HG02763 (cell line): ENCODE measurements at regions not wholly inside any gene's neighbourhood (a gene's known extent, or its start where the extent isn't known, plus 50 kb on each side); places are given as distances from the start of the nearest gene placed in this dataset.
A peak's percentile ranks its signal among the peaks of the same experiment; 100 is the strongest.
"Not testable (repeated sequence)": the region's sequence is repeated elsewhere in the genome, so short reads cannot be mapped to it uniquely, and the experiment has no call there.

Experiments used
- ATAC-seq: cut with Tn5 transposase; IDR thresholded peaks from one replicate; pipeline ENCODE4 v1.9.1; 2021; ENCODE audit warnings: mild to moderate bottlenecking, moderate library complexity; ENCODE audit not compliant: unreplicated experiment

DNA sequence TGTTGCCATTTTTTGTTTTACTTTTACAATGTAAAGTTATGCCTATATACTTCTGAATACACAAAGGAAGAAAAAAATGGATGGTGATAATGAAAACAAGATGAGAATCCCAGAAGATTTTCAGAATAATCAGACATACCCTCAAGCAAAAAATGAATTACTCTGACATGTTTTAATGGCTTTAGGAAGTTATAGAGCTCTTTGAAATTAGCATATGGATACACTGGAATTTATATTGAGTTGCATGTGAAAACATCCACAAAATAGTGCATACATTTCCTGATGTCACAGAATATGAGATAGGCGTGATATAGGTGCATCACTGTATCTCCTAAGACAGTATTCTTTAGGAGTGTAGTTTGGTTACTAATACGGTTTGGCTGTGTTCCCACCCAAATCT lies 351.3 kb downstream of the SLC7A11 start:
- no peak for ATAC-seq

DNA sequence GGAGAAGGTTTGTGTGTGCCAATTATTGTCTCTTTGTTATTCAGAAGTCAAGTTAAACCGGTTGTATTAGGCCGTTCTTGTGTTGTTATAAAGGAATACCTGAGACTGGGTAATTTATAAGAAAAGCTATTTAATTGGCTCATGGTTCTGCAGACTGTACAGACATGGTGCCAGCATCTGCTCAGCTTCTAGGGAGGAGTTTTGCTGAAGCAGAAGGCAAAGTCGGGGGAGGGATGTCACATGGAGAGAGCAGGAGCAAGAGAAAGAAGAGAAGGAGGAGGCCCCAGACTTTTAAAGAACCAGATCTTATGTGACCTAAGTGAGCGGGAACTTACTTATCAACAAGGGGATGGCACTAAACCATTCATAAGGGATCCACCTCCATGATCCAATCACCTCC lies 349.3 kb upstream of the PCDH18 start:
- no peak for ATAC-seq

DNA sequence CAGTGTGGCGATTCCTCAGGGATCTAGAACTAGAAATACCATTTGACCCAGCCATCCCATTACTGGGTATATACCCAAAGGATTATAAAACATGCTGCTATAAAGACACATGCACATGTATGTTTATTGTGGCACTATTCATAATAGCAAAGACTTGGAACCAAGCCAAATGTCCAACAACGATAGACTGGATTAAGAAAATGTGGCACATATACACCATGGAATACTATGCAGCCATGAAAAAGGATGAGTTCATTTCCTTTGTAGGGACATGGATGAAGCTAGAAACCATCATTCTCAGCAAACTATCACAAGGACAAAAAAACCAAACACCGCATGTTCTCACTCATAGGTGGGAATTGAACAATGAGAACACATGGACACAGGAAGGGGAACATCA lies 335.8 kb upstream of the PCDH18 start:
- not testable (repeated sequence) for ATAC-seq

- no peak for ATAC-seq
Observed at GRCh38 chr4:137866671-137867070, 334.4 kb upstream of the PCDH18 start.

- no peak for ATAC-seq
Observed at GRCh38 chr4:137861682-137862081, 329.4 kb upstream of the PCDH18 start.

DNA sequence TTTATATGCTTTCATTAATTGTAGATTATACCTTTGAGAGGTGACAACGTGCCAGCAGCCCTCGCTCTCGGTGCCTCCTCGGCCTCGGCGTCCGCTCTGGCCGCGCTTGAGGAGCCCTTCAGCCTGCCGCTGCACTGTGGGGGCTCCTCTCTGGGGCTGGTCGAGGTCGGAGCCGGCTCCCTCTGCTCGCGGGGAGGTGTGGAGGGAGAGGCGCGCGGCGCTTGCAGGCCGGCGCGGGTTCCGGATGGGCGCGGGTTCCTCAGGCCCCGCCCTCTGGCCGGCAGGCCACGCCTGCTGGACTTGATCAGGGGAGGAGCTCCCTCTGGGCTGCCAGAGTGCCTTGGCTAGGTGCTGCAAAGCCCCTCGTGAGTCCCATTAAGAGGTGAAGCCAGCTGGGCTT lies 321.1 kb upstream of the PCDH18 start:
- no peak for ATAC-seq

- ATAC-seq, result no peak
Observed at GRCh38 chr4:137852326-137852725, 320.0 kb upstream of the PCDH18 start.

GRCh38 chr4:137851435-137851834 lies 319.1 kb upstream of the PCDH18 start:
- ATAC-seq, result no peak

GRCh38 chr4:137827945-137828344 lies 295.7 kb upstream of the PCDH18 start:
- ATAC-seq, result not testable (repeated sequence)

DNA sequence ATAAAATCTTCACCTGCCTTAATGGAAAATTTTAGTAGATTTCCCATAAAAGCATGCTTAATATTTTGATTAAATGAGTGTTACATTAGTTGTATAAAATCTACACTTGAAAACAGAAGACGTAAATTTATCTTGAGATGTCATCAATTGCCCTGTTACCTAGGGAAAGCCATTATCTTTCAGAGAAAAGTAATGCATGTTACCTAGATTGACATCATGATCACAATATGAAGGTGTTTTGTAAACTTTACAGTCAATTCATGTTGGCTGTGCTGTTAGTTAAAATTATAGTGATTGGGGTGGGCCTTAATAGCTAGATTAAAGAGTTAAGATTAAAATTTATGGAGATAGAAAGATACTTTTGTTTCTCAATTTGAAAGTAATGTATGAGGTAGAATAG lies 293.2 kb upstream of the PCDH18 start:
- ATAC-seq, result no peak

- ATAC-seq, result no peak
Observed at GRCh38 chr4:137823007-137823406, 290.7 kb upstream of the PCDH18 start.

GRCh38 chr4:137819964-137820383 lies 287.7 kb upstream of the PCDH18 start:
- ATAC-seq, result peak; percentile 86

DNA sequence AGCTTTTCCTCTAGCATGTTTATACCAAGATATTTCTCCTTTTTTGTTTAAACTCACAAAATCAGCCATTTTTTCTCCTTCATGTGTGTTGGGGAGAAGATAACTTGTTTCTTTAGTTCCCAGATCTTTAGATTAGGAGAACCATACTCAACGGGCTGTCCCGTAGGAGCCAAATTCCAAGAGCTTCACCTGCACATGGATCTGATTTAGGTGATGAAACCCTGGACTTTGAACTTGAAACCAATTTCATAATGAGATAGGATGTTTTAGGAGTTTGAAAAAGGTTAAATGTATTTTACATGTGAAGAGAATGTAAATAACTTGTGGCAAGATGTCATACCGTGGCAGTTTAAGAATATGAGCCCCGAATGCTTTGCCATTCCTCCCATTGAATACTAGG lies 280.0 kb upstream of the PCDH18 start:
- ATAC-seq, result no peak

GRCh38 chr4:137806420-137806819 lies 274.1 kb upstream of the PCDH18 start:
- ATAC-seq, result no peak

GRCh38 chr4:137804906-137805495 lies 272.7 kb upstream of the PCDH18 start:
- no peak for ATAC-seq

DNA sequence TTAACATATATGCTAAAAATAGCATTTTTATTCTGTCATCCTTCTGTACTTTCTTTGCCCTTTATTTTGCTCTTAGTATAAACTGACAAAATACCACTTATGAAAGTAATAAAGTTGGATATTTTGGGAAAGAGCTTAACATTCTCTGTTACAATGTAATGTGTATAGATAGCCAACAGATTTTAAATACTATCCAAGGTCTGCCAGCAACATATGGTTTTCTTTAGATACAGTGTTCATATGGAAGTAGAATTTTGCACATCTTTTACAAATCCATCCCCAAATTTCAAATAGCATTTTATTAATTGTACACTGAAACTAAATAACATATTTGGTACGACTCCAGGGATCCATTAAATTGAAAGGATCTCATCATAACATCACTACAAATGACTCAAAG lies 268.6 kb upstream of the PCDH18 start:
- ATAC-seq, result no peak

GRCh38 chr4:137794764-137795254 lies 262.5 kb upstream of the PCDH18 start:
- ATAC-seq, result no peak

GRCh38 chr4:137789263-137789662 lies 257.0 kb upstream of the PCDH18 start:
- not testable (repeated sequence) for ATAC-seq

- ATAC-seq, result not testable (repeated sequence)
Observed at GRCh38 chr4:137783923-137784322, 251.6 kb upstream of the PCDH18 start.

DNA sequence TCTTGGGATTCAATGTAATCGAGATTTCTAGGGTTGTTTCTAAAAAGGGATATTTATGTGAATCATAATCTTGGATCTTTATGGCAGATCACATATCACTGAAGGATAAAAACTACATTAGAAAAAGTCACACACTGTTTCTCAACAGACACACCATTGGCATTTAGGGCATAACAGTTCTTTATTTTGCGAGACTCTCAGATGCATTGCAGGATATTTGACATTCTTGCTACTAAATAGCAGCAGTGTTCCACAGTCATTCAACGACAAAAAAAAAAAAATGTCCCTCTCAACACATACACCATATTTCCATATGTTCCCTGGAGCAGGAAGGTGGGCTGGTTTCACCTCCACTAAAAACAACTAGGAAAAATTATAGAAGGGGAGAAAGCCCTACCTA lies 243.4 kb upstream of the PCDH18 start:
- ATAC-seq, result no peak

- ATAC-seq, result no peak
Observed at GRCh38 chr4:137774501-137774900, 242.2 kb upstream of the PCDH18 start.

DNA sequence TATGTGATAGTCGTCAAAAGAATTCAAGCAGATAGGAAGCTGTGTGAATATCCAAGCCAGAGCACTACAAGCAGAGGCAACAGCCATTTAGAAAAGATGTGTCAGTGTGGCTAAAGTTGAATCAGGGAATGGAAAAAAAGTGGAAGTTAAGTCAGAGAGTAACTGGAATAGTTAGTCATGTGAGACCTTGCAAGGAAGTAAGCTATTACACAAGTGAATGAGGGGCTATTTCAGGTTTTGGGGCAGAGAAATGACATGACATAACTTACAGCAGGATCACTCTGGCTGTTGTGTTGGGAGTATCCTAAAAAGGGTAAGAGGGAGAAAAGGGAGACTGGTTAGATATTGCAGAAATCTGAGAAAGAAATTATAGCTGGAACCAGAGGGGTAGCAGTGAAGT lies 236.6 kb upstream of the PCDH18 start:
- ATAC-seq, result no peak

GRCh38 chr4:137768196-137768595 lies 235.9 kb upstream of the PCDH18 start:
- ATAC-seq, result no peak
